OCI-LY1 (cell line): ENCODE measurements at regions not wholly inside any gene's neighbourhood (a gene's known extent, or its start where the extent isn't known, plus 50 kb on each side); places are given as distances from the start of the nearest gene placed in this dataset.

ENCODE experiments used
- EZH2 ChIP-seq: fragments of 200-600 bp; sonication (generic), shearing (Covaris generic); IDR thresholded peaks from 2 replicates; pipeline ENCODE4 v1.8.0; 2017; ENCODE audit warnings: borderline replicate concordance, mixed run types, mild to moderate bottlenecking, antibody characterized with exemption, low read length, moderate library complexity, mixed read lengths
- TF ChIP-seq, protein P1 (sequence below): fragments of 200-600 bp; sonication (generic), shearing (Covaris generic); IDR thresholded peaks from 2 replicates; pipeline ENCODE4 v1.5.1; 2017; ENCODE audit warnings: mild to moderate bottlenecking, antibody characterized with exemption, low read length, moderate library complexity, mixed read lengths

DNA sequence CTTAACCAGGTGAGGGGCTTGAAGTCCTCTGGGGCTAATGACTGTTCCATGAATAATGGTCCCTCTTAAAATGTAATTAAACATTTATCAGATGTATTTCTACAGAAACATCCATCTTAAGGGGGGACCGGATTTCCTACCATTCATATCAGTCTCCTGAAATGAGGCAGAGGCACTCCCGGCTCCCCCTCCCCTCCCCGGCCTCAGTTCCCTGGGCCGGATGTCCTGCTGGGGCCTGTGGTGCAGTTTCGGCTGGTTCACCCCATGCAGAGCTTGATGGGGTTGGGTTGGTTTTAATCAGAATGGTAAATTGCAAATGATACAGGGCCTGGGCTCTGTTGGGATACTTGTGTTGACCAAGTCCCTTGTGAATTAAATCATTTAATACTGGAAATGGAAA is 349.4 kb downstream of the PREX1 start:
- TF ChIP-seq EZH2, result no peak
- TF ChIP-seq, protein P1, sequence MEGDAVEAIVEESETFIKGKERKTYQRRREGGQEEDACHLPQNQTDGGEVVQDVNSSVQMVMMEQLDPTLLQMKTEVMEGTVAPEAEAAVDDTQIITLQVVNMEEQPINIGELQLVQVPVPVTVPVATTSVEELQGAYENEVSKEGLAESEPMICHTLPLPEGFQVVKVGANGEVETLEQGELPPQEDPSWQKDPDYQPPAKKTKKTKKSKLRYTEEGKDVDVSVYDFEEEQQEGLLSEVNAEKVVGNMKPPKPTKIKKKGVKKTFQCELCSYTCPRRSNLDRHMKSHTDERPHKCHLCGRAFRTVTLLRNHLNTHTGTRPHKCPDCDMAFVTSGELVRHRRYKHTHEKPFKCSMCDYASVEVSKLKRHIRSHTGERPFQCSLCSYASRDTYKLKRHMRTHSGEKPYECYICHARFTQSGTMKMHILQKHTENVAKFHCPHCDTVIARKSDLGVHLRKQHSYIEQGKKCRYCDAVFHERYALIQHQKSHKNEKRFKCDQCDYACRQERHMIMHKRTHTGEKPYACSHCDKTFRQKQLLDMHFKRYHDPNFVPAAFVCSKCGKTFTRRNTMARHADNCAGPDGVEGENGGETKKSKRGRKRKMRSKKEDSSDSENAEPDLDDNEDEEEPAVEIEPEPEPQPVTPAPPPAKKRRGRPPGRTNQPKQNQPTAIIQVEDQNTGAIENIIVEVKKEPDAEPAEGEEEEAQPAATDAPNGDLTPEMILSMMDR, result no peak
